Vagina (tissue), 2 donors: ENCODE measurements at regions not wholly inside any gene's neighbourhood (a gene's known extent, or its start where the extent isn't known, plus 50 kb on each side); places are given as distances from the start of the nearest gene placed in this dataset.

Source experiments
- DNase-seq, 2 donors: peaks; one replicate each; pipeline ENCODE4 v3.0.0-alpha.2; 2017; ENCODE audit errors: extremely low spot score in 2 of 2
- H3K27ac ChIP-seq: fragments of 200-600 bp; sonication (generic); one replicate; pipeline ENCODE4 v1.5.1; 2019
- H3K27me3 ChIP-seq: fragments of 200-600 bp; sonication (generic); one replicate; pipeline ENCODE4 v1.5.1; 2019
- H3K36me3 ChIP-seq, 2 donors: fragments of 200-600 bp; sonication (generic); one replicate each; pipeline ENCODE4 v1.5.1; 2017 to 2019
- H3K4me1 ChIP-seq: fragments of 200-600 bp; sonication (generic); one replicate; pipeline ENCODE4 v1.5.1; 2019
- H3K4me3 ChIP-seq, 2 donors: fragments of 200-600 bp; sonication (generic); 1 replicate in 1 of 2; 2 replicates in 1 of 2; pipeline ENCODE4 v1.5.1; 2016 to 2019
- H3K9me3 ChIP-seq: fragments of 200-600 bp; sonication (generic); one replicate; pipeline ENCODE4 v1.5.1; 2019
- POLR2A ChIP-seq, 2 donors: fragments of 450-650 bp; IDR thresholded peaks; one replicate each; pipeline ENCODE4 v1.6.1; 2017; ENCODE audit warnings: antibody characterized with exemption in 2 of 2, mild to moderate bottlenecking in 2 of 2, moderate library complexity in 2 of 2
- POLR2AphosphoS5 ChIP-seq, 2 donors: sonication (generic); formaldehyde crosslinking; IDR thresholded peaks; one replicate each; pipeline ENCODE4 v1.9.0; 2017; ENCODE audit warnings: antibody characterized with exemption in 2 of 2, mild to moderate bottlenecking in 2 of 2, low read depth in 1 of 2; ENCODE audit not compliant: insufficient read depth in 1 of 2
- intact Hi-C: fragments of 100-400 bp; cut with DNase I; formaldehyde crosslinking; loops from one replicate; pipeline ENCODE4 v1.15.1; 2023
- TF ChIP-seq, protein P1 (sequence below), 3 experiments: fragments of 450-650 bp in 2 of 3; fragments of 200-600 bp in 1 of 3; sonication (generic) in 1 of 3; IDR thresholded peaks; one replicate each; pipeline ENCODE4 v1.5.1; 2017 to 2019; ENCODE audit warnings: antibody characterized with exemption in 3 of 3, mild to moderate bottlenecking in 2 of 3, moderate library complexity in 2 of 3

DNA sequence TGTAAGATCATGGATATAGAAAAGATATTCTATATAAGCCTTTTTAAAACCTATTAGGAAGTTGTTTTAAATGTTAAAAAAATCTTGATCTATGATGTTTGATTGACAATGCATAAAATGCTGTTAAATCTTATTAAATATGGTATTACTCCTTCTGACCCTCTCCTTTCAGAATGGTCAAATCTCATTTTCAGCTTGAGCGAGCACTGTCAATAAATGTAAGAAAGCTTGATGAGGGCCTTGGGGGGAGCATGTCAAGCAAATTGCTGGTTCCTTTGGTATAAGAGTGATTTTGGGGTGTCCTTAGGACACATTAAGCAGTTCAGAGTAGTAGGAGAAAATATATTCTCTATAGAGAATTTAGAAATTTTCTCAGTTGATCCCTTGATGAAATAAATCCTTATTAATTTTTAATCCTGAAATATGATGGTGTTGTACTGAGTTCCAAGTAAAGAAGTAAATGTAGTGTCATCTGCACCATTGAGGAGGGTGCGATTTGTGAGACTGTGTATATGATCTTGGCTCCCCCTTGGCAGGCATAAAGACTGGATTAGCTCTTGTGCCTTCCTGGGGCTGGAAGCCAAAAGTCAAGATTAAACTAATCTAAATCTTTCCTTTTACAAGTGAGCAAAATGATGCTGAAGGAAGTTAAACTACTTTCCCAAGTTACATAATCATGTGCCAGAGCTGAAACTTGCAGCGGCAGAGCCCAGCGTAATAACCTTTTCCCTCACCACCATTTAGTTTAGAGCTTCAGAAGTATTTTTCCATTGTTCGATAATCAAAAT lies 82.6 kb upstream of the ANK2 start:
- Histone ChIP-seq H3K4me3 (no peak overlapping the region), H3K9me3 (no peaks in the 10 kb centered on the region), H3K27ac (no peak overlapping the region), H3K36me3 (no peaks in the 10 kb centered on the region), H3K4me1 (no peaks in the 10 kb centered on the region), H3K27me3 (no peaks in the 10 kb centered on the region)
- no peak for DNase-seq
- TF ChIP-seq, protein P1, sequence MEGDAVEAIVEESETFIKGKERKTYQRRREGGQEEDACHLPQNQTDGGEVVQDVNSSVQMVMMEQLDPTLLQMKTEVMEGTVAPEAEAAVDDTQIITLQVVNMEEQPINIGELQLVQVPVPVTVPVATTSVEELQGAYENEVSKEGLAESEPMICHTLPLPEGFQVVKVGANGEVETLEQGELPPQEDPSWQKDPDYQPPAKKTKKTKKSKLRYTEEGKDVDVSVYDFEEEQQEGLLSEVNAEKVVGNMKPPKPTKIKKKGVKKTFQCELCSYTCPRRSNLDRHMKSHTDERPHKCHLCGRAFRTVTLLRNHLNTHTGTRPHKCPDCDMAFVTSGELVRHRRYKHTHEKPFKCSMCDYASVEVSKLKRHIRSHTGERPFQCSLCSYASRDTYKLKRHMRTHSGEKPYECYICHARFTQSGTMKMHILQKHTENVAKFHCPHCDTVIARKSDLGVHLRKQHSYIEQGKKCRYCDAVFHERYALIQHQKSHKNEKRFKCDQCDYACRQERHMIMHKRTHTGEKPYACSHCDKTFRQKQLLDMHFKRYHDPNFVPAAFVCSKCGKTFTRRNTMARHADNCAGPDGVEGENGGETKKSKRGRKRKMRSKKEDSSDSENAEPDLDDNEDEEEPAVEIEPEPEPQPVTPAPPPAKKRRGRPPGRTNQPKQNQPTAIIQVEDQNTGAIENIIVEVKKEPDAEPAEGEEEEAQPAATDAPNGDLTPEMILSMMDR (IDR thresholded peaks at IDR 0.05), result no peak
- TF ChIP-seq POLR2A (IDR thresholded peaks at IDR 0.05) (no peak), POLR2AphosphoS5 (IDR thresholded peaks at IDR 0.05; ENCODE audit: insufficient read depth in 1 of 2, low read depth in 1 of 2) (no peak)
- intact Hi-C loops, result no loop called here

DNA sequence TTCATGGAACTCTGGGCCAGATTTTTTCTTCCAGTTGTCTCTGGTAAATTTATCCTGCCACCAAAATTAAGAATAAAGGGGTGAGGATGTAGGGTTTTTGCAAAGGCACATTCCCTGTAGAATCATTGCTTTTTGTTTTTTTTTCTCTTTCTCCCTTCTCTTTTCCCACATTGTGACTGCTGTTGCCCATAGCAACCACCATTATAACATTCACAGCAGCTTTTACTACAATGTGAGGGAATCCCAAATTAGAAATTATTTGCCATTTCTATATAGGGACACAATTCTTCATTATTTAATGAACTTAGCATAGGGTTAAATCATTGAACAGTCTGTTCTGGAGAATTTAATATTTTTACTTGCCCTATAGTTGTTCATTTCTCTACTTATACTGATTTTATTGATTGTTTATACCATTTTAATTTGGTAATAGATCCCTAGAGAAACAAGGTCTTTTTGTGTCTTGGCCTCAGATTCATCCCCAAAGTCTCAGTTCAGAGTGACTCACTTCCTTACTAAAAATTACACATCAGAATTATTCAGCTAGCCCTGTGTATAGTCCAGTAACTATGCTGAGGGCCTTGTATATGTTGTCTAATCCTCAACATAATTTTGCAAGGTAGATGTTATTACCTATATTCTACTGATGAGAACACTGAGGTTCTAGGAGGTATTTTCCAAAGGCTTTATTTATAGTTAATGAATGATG lies 80.8 kb upstream of the ANK2 start:
- Histone ChIP-seq H3K9me3 (no peaks in the 10 kb centered on the region), H3K4me3 (no peak overlapping the region), H3K27me3 (no peaks in the 10 kb centered on the region), H3K36me3 (no peaks in the 10 kb centered on the region), H3K27ac (no peak overlapping the region), H3K4me1 (no peaks in the 10 kb centered on the region)
- intact Hi-C loops, result no loop called here
- DNase-seq, result no peak
- TF ChIP-seq, protein P1 (IDR thresholded peaks at IDR 0.05), result no peak
- no peak for TF ChIP-seq POLR2AphosphoS5 (IDR thresholded peaks at IDR 0.05; ENCODE audit: insufficient read depth in 1 of 2, low read depth in 1 of 2)

- H3K27me3 ChIP-seq, result no peaks in the 10 kb centered on the region
- TF ChIP-seq POLR2AphosphoS5 (IDR thresholded peaks at IDR 0.05; ENCODE audit: insufficient read depth in 1 of 2, low read depth in 1 of 2) (no peak), POLR2A (IDR thresholded peaks at IDR 0.05) (no peak)
- TF ChIP-seq, protein P1 (IDR thresholded peaks at IDR 0.05), result no peak
- no peak for DNase-seq
- no peak overlapping the region for H3K27ac ChIP-seq
- intact Hi-C loops, result no loop called here
- no peaks in the 10 kb centered on the region for H3K36me3 ChIP-seq
- no peaks in the 10 kb centered on the region for H3K4me1 ChIP-seq
- no peaks in the 10 kb centered on the region for H3K9me3 ChIP-seq
- no peak overlapping the region for H3K4me3 ChIP-seq
Observed at GRCh38 chr4:112970903-112971302, 78.5 kb upstream of the ANK2 start.

DNA sequence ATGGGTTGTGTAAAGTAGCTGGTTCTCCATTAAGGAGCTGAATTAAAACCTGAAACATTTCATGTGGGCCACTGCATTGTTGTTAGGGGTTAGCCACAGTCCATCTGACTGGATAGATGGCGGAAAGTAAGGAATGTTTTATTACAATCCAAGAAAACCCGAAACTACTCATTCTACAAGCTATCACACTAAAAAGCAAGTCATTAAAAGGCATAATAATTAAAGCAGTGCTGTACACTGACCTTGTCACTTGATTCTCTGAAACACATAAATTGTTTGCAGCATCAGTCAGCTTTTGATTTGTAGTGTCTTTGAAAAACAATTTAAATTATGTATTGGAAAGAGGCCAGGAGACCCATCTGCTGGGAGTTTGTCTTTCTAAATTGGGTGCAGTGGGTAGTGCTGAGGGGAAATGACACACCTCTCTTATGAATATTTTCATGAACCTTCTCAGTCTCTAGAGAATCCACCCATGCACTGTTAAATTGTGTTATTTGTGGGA lies 75.7 kb upstream of the ANK2 start:
- Histone ChIP-seq H3K36me3 (no peaks in the 10 kb centered on the region), H3K9me3 (no peaks in the 10 kb centered on the region), H3K4me3 (no peak overlapping the region), H3K27me3 (no peaks in the 10 kb centered on the region), H3K27ac (no peak overlapping the region), H3K4me1 (no peaks in the 10 kb centered on the region)
- TF ChIP-seq, protein P1 (IDR thresholded peaks at IDR 0.05), result no peak
- TF ChIP-seq POLR2A (IDR thresholded peaks at IDR 0.05) (no peak), POLR2AphosphoS5 (IDR thresholded peaks at IDR 0.05; ENCODE audit: insufficient read depth in 1 of 2, low read depth in 1 of 2) (no peak)
- no peak for DNase-seq
- intact Hi-C loops, result no loop called here
